GM11168 (cell line): ENCODE measurements at regions not wholly inside any gene's neighbourhood (a gene's known extent, or its start where the extent isn't known, plus 50 kb on each side); places are given as distances from the start of the nearest gene placed in this dataset.
"Not testable (repeated sequence)": the region's sequence is repeated elsewhere in the genome, so short reads cannot be mapped to it uniquely, and the experiment has no call there.

ENCODE experiments used
- in situ Hi-C: fragments of 300-500 bp; cut with MboI; formaldehyde crosslinking; loops from one replicate; pipeline ENCODE4 v1.12.0; 2022; ENCODE audit warnings: low sequenced_read_pairs; ENCODE audit not compliant: unreplicated experiment

DNA sequence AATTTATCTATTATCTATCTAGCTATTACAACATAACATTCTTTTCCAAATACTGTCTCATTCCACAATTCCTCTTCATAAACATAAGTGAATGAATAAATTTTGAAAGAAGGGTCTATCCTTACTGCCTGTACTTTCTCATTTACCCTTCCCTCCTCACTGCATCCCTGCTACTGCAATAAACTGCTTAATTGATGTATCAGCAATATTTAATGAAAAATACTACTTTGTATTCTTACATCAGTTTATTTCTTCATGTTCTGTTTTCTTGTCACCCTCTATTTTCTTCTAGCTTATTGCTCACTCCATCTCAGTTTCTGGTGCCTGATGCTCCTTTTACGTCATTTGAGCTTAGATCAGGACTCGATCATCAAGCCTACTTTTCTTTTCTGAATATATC is 695.7 kb upstream of the ATXN7L3B start:
- in situ Hi-C loops = no loop called here

- in situ Hi-C loops = no loop called here
Observed at GRCh38 chr12:73863546-73863945, 674.1 kb upstream of the ATXN7L3B start.

GRCh38 chr12:73867147-73867546 is 670.5 kb upstream of the ATXN7L3B start:
- in situ Hi-C loops = no loop called here

GRCh38 chr12:73877291-73877690 is 660.3 kb upstream of the ATXN7L3B start:
- in situ Hi-C loops = not testable (repeated sequence)

- in situ Hi-C loops = no loop called here
Observed at GRCh38 chr12:73892201-73892600, 645.4 kb upstream of the ATXN7L3B start.

- in situ Hi-C loops = no loop called here
Observed at GRCh38 chr12:73898645-73899044, 639.0 kb upstream of the ATXN7L3B start.

GRCh38 chr12:73902260-73902659 is 635.4 kb upstream of the ATXN7L3B start:
- in situ Hi-C loops = no loop called here

DNA sequence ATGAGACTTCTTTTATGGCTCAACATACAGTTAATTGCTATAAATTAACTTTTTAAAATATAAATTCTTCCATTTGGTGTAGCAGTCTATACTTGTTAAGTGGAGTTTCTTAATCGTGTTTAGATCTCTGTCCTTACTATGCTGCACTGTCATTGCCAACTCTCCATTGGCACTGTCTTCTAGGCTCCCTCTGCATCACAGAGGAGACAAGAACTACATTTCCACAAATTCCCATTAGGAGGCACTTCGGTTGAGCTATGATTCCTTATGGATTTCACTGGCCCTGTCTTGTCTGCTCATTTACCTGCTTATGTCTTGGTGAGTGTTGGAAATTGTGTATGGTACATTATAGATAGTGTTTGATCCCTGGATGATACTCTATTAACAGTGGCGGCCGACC is 630.9 kb upstream of the ATXN7L3B start:
- in situ Hi-C loops = no loop called here

GRCh38 chr12:73935817-73936216 is 601.8 kb upstream of the ATXN7L3B start:
- in situ Hi-C loops = no loop called here

- in situ Hi-C loops = no loop called here
Observed at GRCh38 chr12:73947326-73948026, 590.2 kb upstream of the ATXN7L3B start.

DNA sequence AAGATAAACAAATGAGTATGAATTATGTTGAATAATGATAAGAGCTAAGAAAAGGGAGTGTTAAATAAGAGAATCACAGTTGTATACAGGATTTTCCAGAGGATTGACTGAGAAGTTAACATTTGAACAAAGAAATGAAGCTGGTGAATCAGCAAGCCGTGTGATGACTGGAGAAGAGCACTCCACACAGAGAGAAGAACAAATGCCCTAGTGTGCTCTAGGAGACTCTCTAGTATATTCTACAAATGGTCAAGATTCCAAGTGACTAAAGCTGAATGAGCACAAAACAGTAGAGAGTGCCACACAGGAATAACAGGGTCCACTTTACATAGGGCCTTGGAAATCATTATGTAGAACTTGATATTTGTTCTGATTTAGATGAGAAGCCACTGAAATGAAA is 587.1 kb upstream of the ATXN7L3B start:
- in situ Hi-C loops = no loop called here

GRCh38 chr12:73951956-73952703 is 585.5 kb upstream of the ATXN7L3B start:
- in situ Hi-C loops = no loop called here

GRCh38 chr12:73964641-73965040 is 573.0 kb upstream of the ATXN7L3B start:
- in situ Hi-C loops = no loop called here

DNA sequence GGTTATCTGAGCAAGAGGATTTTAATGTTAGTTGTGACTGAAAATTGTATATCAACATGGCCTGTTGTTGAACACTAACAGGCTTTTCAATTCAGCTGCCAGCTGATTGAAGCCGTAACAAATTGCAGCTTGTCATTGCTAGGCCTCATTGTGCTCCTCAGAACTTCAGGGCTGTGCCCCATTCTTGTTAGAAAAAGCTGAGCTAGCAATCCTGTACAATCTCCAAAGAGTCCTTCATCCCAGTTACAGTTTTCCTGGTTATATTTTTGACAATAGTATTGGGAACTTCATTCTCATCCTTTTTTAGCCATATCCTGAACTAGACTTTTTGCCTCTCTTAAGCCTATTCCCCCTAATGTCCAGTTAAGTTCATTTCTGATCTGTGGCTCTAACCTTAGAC is 564.1 kb upstream of the ATXN7L3B start:
- in situ Hi-C loops = no loop called here

DNA sequence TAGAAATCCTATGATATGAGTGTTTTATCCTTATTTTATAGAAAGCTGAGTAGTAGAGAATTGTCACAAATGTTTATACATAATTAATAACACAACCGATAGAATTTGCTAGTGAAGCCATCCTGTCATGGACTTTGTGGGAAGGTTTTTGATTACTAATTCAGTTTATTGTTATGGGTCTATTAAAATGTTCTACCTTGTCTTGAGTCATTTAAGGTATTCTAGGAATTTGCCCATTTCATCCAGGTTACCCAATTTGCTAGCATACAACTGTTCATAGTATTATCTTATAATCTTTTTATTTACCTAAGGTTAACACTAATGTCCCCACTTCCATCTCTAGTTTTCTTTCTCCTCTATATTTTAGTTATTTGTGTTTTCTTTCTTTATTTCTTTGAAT is 553.1 kb upstream of the ATXN7L3B start:
- in situ Hi-C loops = no loop called here

DNA sequence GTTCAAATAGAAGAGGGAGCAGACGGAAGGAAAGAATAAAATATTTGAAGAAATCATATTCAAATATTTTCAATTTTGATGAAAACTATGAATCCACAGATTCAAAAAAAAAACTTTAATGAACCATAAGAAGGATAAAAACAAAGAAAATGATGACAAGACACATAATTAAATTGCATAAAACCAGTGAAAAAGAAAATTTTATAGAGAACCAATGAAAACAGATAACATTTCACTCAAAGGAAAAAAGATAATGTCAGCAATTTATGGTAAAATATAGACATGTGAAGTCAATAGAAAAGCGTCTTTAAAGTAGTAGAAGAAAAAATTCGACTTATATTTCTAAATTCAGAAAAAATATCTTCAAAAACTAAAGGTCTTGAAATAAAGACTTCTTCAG is 546.5 kb upstream of the ATXN7L3B start:
- in situ Hi-C loops = no loop called here

GRCh38 chr12:73998894-73999293 is 538.7 kb upstream of the ATXN7L3B start:
- in situ Hi-C loops = no loop called here

DNA sequence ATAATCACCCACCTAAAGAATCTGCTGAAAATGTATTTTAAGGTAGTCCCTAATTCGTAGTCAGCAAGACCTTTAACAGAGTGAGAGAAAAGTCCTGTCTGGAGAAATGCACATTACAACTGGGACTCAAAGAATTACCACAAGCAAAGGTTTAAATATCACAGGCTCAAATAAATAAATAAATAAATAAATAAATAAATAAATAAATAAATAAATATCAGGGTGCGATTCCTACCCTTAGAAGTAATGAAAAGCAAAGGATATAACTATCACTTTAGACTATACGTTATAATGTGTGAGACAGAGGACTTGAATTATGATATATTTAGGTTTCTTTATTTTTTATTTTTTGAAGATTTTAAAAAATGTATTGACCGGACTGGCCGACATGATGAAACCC is 522.5 kb upstream of the ATXN7L3B start:
- in situ Hi-C loops = no loop called here

- in situ Hi-C loops = not testable (repeated sequence)
Observed at GRCh38 chr12:74016324-74016723, 521.3 kb upstream of the ATXN7L3B start.

GRCh38 chr12:74018849-74019248 is 518.8 kb upstream of the ATXN7L3B start:
- in situ Hi-C loops = no loop called here

- in situ Hi-C loops = no loop called here
Observed at GRCh38 chr12:74021937-74022336, 515.7 kb upstream of the ATXN7L3B start.

DNA sequence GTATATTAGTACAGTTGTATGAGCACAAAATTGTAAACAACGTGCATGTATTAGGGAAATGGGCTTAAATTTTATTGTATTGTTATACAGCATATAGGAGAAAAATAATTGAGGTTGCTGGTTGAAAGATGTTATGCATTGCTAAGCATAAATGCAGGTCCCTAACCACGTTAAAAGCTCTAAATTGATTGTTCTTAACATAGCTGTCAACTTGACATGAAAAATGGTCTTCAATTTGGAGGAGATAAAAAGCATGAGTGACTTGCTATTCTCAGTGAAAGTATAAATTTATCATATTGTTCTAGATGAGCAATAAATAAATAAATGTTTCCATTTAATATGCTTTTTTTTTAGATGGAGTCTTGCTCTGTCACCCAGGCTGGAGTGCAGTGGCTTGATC is 506.6 kb upstream of the ATXN7L3B start:
- in situ Hi-C loops = no loop called here
